PFSK-1 (cell line): ENCODE measurements at regions not wholly inside any gene's neighbourhood (a gene's known extent, or its start where the extent isn't known, plus 50 kb on each side); places are given as distances from the start of the nearest gene placed in this dataset.

ENCODE experiments used
- FOXP2 ChIP-seq: optimal IDR thresholded peaks from 2 replicates; pipeline ENCODE3; 2011; ENCODE audit warnings: borderline replicate concordance, control low read depth, inconsistent platforms; ENCODE audit not compliant: insufficient read depth; ENCODE audit errors: extremely low read length, extremely low read depth
- POLR2AphosphoS5 ChIP-seq: IDR thresholded peaks from 2 replicates; pipeline ENCODE4 v1.6.1; 2012; ENCODE audit warnings: low read depth, mild to moderate bottlenecking, control low read depth, low read length, moderate library complexity
- SIN3A ChIP-seq: IDR thresholded peaks from 2 replicates; pipeline ENCODE4 v1.6.1; 2012; ENCODE audit warnings: mild to moderate bottlenecking, low read length, moderate library complexity, borderline replicate concordance; ENCODE audit not compliant: insufficient read depth
- TAF1 ChIP-seq: IDR thresholded peaks from 2 replicates; pipeline ENCODE4 v1.6.1; 2012; ENCODE audit warnings: low read length, control low read depth, borderline replicate concordance; ENCODE audit not compliant: insufficient read depth
- TF ChIP-seq, protein P1 (sequence below), 2 experiments: IDR thresholded peaks; 2 replicates each; pipeline versions ENCODE4 v1.6.1 to v1.8.0; 2011 to 2012; ENCODE audit warnings: low read depth in 2 of 2, low read length in 2 of 2, control low read depth in 1 of 2, inconsistent platforms in 1 of 2, mild to moderate bottlenecking in 1 of 2, moderate library complexity in 1 of 2; ENCODE audit not compliant: insufficient read depth in 1 of 2

DNA sequence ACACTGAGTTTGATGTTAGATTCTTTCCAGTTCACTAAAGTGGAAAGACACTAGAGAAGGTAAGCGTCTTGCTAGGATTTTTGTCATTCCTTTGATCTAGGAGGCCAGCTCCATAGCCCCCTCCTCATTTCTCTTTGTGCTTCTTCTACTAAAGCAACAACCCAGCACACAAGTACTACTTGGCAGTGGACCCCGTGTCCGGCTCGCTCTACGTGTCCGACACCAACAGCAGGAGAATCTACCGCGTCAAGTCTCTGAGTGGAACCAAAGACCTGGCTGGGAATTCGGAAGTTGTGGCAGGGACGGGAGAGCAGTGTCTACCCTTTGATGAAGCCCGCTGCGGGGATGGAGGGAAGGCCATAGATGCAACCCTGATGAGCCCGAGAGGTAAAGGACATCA, 76.6 kb upstream of the WWC1 start:
- TF ChIP-seq FOXP2 = no peak
- no peak for TF ChIP-seq SIN3A
- no peak for TF ChIP-seq TAF1
- TF ChIP-seq, protein P1, sequence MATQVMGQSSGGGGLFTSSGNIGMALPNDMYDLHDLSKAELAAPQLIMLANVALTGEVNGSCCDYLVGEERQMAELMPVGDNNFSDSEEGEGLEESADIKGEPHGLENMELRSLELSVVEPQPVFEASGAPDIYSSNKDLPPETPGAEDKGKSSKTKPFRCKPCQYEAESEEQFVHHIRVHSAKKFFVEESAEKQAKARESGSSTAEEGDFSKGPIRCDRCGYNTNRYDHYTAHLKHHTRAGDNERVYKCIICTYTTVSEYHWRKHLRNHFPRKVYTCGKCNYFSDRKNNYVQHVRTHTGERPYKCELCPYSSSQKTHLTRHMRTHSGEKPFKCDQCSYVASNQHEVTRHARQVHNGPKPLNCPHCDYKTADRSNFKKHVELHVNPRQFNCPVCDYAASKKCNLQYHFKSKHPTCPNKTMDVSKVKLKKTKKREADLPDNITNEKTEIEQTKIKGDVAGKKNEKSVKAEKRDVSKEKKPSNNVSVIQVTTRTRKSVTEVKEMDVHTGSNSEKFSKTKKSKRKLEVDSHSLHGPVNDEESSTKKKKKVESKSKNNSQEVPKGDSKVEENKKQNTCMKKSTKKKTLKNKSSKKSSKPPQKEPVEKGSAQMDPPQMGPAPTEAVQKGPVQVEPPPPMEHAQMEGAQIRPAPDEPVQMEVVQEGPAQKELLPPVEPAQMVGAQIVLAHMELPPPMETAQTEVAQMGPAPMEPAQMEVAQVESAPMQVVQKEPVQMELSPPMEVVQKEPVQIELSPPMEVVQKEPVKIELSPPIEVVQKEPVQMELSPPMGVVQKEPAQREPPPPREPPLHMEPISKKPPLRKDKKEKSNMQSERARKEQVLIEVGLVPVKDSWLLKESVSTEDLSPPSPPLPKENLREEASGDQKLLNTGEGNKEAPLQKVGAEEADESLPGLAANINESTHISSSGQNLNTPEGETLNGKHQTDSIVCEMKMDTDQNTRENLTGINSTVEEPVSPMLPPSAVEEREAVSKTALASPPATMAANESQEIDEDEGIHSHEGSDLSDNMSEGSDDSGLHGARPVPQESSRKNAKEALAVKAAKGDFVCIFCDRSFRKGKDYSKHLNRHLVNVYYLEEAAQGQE (IDR thresholded peaks at IDR 0.05; ENCODE audit: insufficient read depth in 1 of 2, low read depth in 2 of 2, low read length in 2 of 2) = no peak
- TF ChIP-seq POLR2AphosphoS5 = no peak

DNA sequence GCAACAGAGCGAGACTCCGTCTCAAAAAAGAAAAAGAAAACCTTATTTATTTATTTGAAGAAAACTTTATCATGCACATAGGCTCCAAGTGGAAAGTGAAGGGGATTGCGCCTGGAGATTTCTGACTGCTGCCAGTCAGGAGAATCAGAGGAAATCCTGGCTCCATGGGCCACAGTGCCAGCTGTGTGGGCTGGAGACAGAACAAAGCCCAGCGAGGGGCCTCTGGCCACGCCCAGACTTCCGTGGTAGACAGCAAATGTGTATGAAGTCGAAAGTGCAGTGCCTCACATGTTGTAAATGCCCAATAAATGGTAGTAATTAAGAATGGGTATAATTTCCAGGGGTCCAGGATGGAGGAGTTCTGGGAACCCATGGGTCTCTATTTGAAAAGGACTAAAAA, 75.8 kb upstream of the WWC1 start:
- TF ChIP-seq, protein P1 (IDR thresholded peaks at IDR 0.05; ENCODE audit: insufficient read depth in 1 of 2, low read depth in 2 of 2, low read length in 2 of 2) = no peak
- no peak for TF ChIP-seq FOXP2

DNA sequence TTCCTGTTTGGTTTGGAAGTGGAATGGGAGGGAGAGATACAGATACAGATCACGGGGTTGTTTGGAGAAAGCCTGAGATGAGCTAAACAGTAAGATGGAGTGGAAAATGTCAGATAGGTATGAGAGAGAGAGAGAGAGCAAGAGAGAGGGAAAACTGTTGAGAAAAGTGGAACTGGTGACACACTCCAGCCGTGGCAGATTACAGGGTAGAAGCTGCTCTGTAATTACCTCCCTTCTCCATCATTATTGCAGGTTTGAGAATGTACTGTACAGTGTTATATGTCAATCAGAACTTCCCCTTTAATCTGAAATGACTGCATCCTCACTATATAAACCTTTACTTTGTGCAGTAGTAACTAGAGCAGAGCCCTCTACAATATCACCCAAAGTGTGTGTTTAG, 74.5 kb upstream of the WWC1 start:
- TF ChIP-seq SIN3A = no peak
- TF ChIP-seq, protein P1 (IDR thresholded peaks at IDR 0.05; ENCODE audit: insufficient read depth in 1 of 2, low read depth in 2 of 2, low read length in 2 of 2) = no peak
- TF ChIP-seq POLR2AphosphoS5 = no peak
- TF ChIP-seq FOXP2 = no peak
- TF ChIP-seq TAF1 = no peak

DNA sequence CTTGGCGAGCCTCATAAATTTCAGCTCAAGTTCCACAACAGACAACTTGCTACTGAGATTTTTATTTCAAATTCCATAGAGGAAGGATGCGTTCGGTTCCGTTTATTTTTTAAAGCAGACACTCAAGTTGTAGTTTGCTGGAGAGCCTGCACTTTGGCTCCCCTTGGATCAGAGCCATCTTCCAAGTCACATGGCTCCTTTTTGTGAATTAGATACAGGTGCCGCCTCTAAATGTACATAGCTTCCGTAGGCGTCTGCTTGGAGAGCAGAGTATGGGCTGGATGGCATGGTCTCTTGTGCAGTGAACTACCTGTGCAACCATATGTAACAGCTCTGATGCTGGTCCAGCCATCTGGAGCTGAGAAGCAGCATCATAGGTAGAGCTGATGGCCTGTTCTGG, 73.9 kb upstream of the WWC1 start:
- no peak for TF ChIP-seq FOXP2

DNA sequence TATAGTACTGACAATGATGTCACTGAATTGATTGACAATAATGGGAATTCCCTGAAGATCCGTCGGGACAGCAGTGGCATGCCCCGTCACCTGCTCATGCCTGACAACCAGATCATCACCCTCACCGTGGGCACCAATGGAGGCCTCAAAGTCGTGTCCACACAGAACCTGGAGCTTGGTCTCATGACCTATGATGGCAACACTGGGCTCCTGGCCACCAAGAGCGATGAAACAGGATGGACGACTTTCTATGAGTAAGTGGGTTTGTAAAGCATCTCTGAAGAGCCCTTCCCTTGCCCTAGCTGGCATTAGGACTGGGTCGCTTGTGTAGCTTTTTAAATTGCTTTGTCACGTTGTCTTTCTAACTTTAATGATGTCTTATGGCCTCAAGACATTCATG, 72.7 kb upstream of the WWC1 start:
- TF ChIP-seq TAF1 (no peak), SIN3A (no peak), FOXP2 (no peak), POLR2AphosphoS5 (no peak)
- TF ChIP-seq, protein P1 (IDR thresholded peaks at IDR 0.05; ENCODE audit: insufficient read depth in 1 of 2, low read depth in 2 of 2, low read length in 2 of 2) = no peak
